ENCODE measurements at regions not wholly inside any gene's neighbourhood (a gene's known extent, or its start where the extent isn't known, plus 50 kb on each side); places are given as distances from the start of the nearest gene placed in this dataset.

- TF ChIP-seq RAD21 (conservative IDR thresholded peaks at IDR 0.05): no peak
- no peak for TF ChIP-seq CTCF (IDR thresholded peaks at IDR 0.05; ENCODE audit: poor library complexity, severe bottlenecking)
- TF ChIP-seq EP300 (conservative IDR thresholded peaks at IDR 0.05; ENCODE audit: poor library complexity, severe bottlenecking): no peak
- TF ChIP-seq POLR2AphosphoS5 (IDR thresholded peaks at IDR 0.05): no peak
- no peak for TF ChIP-seq EZH2 (IDR thresholded peaks at IDR 0.05; ENCODE audit: borderline replicate concordance, insufficient read depth, low read length, poor library complexity, severe bottlenecking)
- TF ChIP-seq TAF1 (IDR thresholded peaks at IDR 0.05; ENCODE audit: low read depth): no peak
- TF ChIP-seq MXI1 (conservative IDR thresholded peaks at IDR 0.05; ENCODE audit: poor library complexity, severe bottlenecking): no peak
- no peak for TF ChIP-seq REST (IDR thresholded peaks at IDR 0.05; ENCODE audit: borderline replicate concordance)
Observed at GRCh38 chr14:99043267-99043615, 228.8 kb downstream of the BCL11B start.

Measured in neural cell (in vitro differentiated cells).